GM18520 (cell line): ENCODE measurements at regions not wholly inside any gene's neighbourhood (a gene's known extent, or its start where the extent isn't known, plus 50 kb on each side); places are given as distances from the start of the nearest gene placed in this dataset.

Experiments
- ATAC-seq: cut with Tn5 transposase; IDR thresholded peaks from one replicate; pipeline ENCODE4 v1.9.1; 2021; ENCODE audit not compliant: unreplicated experiment

- no peak for ATAC-seq
These were observed 69.4 kb upstream of the SHH start for GRCh38 chr7:155881471-155882350.

- no peak for ATAC-seq
These were observed 68.5 kb upstream of the SHH start for GRCh38 chr7:155880721-155881120.

- no peak for ATAC-seq
These were observed 67.3 kb upstream of the SHH start for GRCh38 chr7:155879592-155879991.

- ATAC-seq = no peak
These were observed 66.4 kb upstream of the SHH start for GRCh38 chr7:155878674-155879073.

- no peak for ATAC-seq
These were observed 66.0 kb upstream of the SHH start for GRCh38 chr7:155878250-155878649.

- ATAC-seq = no peak
These were observed 64.9 kb upstream of the SHH start for GRCh38 chr7:155877167-155877566.

- ATAC-seq = no peak
These were observed 62.1 kb upstream of the SHH start for GRCh38 chr7:155874411-155874810.

GRCh38 chr7:155874010-155874409, 61.7 kb upstream of the SHH start:
- ATAC-seq = no peak

GRCh38 chr7:155872678-155873369, 60.6 kb upstream of the SHH start:
- no peak for ATAC-seq

GRCh38 chr7:155871211-155871610, 58.9 kb upstream of the SHH start:
- ATAC-seq = no peak

GRCh38 chr7:155870334-155871180, 58.3 kb upstream of the SHH start:
- no peak for ATAC-seq

GRCh38 chr7:155869784-155870076, 57.5 kb upstream of the SHH start:
- ATAC-seq = no peak

- ATAC-seq = no peak
These were observed 56.9 kb upstream of the SHH start for GRCh38 chr7:155868955-155869783.

- no peak for ATAC-seq
These were observed 55.6 kb upstream of the SHH start for GRCh38 chr7:155867734-155868400.

- no peak for ATAC-seq
These were observed 55.0 kb upstream of the SHH start for GRCh38 chr7:155867280-155867679.

- ATAC-seq = no peak
These were observed 53.7 kb upstream of the SHH start for GRCh38 chr7:155865830-155866525.

- ATAC-seq = no peak
These were observed 52.9 kb upstream of the SHH start for GRCh38 chr7:155864991-155865690.

GRCh38 chr7:155864271-155864985, 52.2 kb upstream of the SHH start:
- no peak for ATAC-seq
